Sigmoid colon (tissue), 4 donors: ENCODE measurements at regions not wholly inside any gene's neighbourhood (a gene's known extent, or its start where the extent isn't known, plus 50 kb on each side); places are given as distances from the start of the nearest gene placed in this dataset.

Experiments
- CTCF ChIP-seq, 4 experiments: fragments of 450-650 bp in 3 of 4; fragments of 200-600 bp in 1 of 4; IDR thresholded peaks; one replicate each; pipeline ENCODE4 v1.5.1; 2016 to 2019; ENCODE audit warnings: antibody characterized with exemption in 4 of 4, mild to moderate bottlenecking in 3 of 4, moderate library complexity in 2 of 4
- EP300 ChIP-seq, 4 donors: sonication (generic); formaldehyde crosslinking; IDR thresholded peaks; one replicate each; pipeline ENCODE4 v1.6.1; 2017; ENCODE audit warnings: antibody characterized with exemption in 4 of 4
- POLR2A ChIP-seq, 2 donors: fragments of 450-650 bp; IDR thresholded peaks; one replicate each; pipeline ENCODE4 v1.6.1; 2016; ENCODE audit warnings: antibody characterized with exemption in 2 of 2, mild to moderate bottlenecking in 2 of 2, moderate library complexity in 2 of 2
- POLR2AphosphoS5 ChIP-seq, 4 donors: sonication (generic); formaldehyde crosslinking; IDR thresholded peaks; one replicate each; pipeline ENCODE4 v1.6.1; 2017; ENCODE audit warnings: antibody characterized with exemption in 4 of 4

GRCh38 chr12:114916124-114916523 is 232.1 kb upstream of the TBX3 start:
- TF ChIP-seq CTCF (IDR thresholded peaks at IDR 0.05) (no peak), POLR2A (IDR thresholded peaks at IDR 0.05) (no peak), POLR2AphosphoS5 (IDR thresholded peaks at IDR 0.05) (no peak), EP300 (IDR thresholded peaks at IDR 0.05) (no peak)
